Activated gamma-delta T cell treated with anti-CD3 and anti-CD28 coated beads, Interleukin-2, amount 50 U/mL, for 16 hours (primary cell): ENCODE measurements at regions not wholly inside any gene's neighbourhood (a gene's known extent, or its start where the extent isn't known, plus 50 kb on each side); places are given as distances from the start of the nearest gene placed in this dataset.
"Not testable (repeated sequence)": the region's sequence is repeated elsewhere in the genome, so short reads cannot be mapped to it uniquely, and the experiment has no call there.

Experiments
- DNase-seq: peaks from one replicate; pipeline ENCODE4 v3.0.0-alpha.2; 2020; ENCODE audit warnings: low read depth

GRCh38 chr6:155676346-155676745, 220.7 kb upstream of the NOX3 start:
- DNase-seq = no peak

- no peak for DNase-seq
These were observed 215.0 kb upstream of the NOX3 start for GRCh38 chr6:155670655-155671054.

- DNase-seq = no peak
These were observed 204.8 kb upstream of the NOX3 start for GRCh38 chr6:155660251-155660977.

- no peak for DNase-seq
These were observed 200.4 kb upstream of the NOX3 start for GRCh38 chr6:155656024-155656423.

- no peak for DNase-seq
These were observed 198.8 kb upstream of the NOX3 start for GRCh38 chr6:155654474-155654873.

- no peak for DNase-seq
These were observed 192.7 kb upstream of the NOX3 start for GRCh38 chr6:155648301-155648700.

GRCh38 chr6:155647354-155647753, 191.7 kb upstream of the NOX3 start:
- no peak for DNase-seq

GRCh38 chr6:155646443-155646842, 190.8 kb upstream of the NOX3 start:
- no peak for DNase-seq

GRCh38 chr6:155645325-155645724, 189.7 kb upstream of the NOX3 start:
- DNase-seq = no peak

GRCh38 chr6:155641603-155642002, 186.0 kb upstream of the NOX3 start:
- no peak for DNase-seq

GRCh38 chr6:155638200-155638599, 182.6 kb upstream of the NOX3 start:
- DNase-seq = no peak

- no peak for DNase-seq
These were observed 179.8 kb upstream of the NOX3 start for GRCh38 chr6:155635416-155635815.

GRCh38 chr6:155630085-155630484, 174.4 kb upstream of the NOX3 start:
- no peak for DNase-seq

GRCh38 chr6:155629652-155630051, 174.0 kb upstream of the NOX3 start:
- DNase-seq = no peak

GRCh38 chr6:155628306-155628705, 172.7 kb upstream of the NOX3 start:
- no peak for DNase-seq

- DNase-seq = not testable (repeated sequence)
These were observed 172.1 kb upstream of the NOX3 start for GRCh38 chr6:155627722-155628212.

GRCh38 chr6:155623450-155624178, 168.0 kb upstream of the NOX3 start:
- no peak for DNase-seq

GRCh38 chr6:155614606-155615005, 159.0 kb upstream of the NOX3 start:
- DNase-seq = no peak

GRCh38 chr6:155611742-155612141, 156.1 kb upstream of the NOX3 start:
- no peak for DNase-seq

- no peak for DNase-seq
These were observed 149.4 kb upstream of the NOX3 start for GRCh38 chr6:155604991-155605390.

- DNase-seq = no peak
These were observed 143.9 kb upstream of the NOX3 start for GRCh38 chr6:155599561-155599960.

GRCh38 chr6:155599160-155599559, 143.5 kb upstream of the NOX3 start:
- no peak for DNase-seq

GRCh38 chr6:155595284-155595683, 139.6 kb upstream of the NOX3 start:
- no peak for DNase-seq

GRCh38 chr6:155591741-155592140, 136.1 kb upstream of the NOX3 start:
- DNase-seq = no peak
